Forelimb muscle (tissue), 1 donor: ENCODE measurements at regions not wholly inside any gene's neighbourhood (a gene's known extent, or its start where the extent isn't known, plus 50 kb on each side); places are given as distances from the start of the nearest gene placed in this dataset.

Experiments
- DNase-seq: peaks from one replicate; pipeline ENCODE4 v3.0.0-alpha.2; 2013; ENCODE audit warnings: low read depth

DNA sequence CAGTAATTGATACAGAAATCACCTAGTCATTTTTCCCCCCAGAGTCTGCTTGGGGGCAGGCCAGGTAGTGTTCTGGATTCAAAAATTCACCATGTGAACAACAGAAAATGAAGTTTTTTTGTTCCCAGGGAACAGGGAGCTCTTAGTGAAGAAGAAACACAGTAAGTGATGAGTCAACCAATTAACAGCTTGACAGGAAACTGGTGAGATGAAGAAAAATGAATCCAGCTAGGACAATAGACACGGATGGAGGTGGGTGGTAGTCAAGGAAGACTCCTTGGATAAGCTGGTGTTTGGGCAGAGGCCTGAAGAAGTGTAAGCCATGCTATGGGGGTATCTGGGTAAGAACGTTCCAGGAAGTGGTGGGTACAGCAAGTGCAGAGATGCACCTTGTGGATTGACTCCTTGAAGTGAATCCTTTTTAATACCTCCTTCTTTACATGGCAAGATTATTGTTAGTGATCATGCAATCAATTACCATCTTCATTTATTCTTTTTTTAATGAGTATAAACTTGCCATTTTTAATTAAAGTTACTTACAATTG, 339.9 kb upstream of the RGMA start:
- no peak for DNase-seq

DNA sequence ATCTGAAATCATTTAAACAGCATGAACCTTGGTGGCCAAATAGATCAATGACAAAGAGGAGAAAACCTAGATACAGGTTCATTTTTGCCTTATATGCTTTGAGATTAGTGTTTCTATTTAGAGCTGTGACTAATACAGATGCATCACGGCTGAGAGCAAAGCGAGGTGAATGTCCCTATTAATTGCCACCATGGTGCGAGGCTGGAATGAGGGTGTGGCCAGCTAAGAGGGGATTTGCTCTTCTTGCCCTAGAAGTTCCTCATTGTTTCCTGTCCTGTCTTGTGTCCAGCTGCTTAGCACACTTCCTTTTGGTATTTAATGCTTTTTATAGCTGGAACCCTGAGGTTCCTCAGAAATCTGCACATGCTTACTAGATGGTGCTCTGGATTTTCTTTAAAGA, 339.1 kb upstream of the RGMA start:
- no peak for DNase-seq

DNA sequence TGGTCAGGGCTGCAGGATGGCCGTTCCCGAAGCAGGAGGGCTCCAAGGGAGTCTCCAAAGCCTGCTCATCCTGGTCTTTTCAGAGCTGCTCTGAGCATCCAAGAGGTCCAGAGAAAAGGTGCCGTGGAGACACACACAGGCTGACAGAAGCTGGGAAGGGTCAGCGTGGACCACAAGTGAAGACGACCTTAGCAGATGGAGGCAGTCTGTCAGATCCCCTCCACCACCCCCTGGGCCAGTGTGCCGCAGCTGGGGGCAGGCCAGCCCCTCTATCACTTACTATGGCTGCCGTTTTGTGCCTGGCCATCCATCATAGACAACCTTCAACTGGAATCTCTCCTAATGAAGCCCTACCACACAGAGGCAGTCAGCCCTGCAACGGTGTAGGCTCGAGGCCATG, 335.1 kb upstream of the RGMA start:
- DNase-seq: no peak

DNA sequence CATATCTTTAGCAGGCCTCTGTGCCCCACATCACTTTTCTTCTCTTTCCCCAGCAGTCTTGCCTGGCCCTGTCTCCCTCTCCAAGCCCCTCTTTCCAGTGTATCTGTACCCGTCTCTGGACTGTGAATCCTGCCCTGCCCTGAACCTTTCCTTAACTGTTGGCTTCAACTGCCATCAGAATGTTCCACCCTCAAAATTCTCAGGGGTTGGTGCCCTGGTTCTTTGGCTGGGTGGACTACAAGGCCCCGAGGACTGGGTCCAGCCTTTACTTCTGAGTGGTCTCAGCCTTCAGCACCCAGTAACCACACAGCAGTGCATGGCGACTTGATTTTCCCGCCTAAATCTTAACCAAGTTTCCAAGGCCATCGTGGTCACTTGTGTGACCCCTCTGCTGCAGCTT, 333.5 kb upstream of the RGMA start:
- no peak for DNase-seq

DNA sequence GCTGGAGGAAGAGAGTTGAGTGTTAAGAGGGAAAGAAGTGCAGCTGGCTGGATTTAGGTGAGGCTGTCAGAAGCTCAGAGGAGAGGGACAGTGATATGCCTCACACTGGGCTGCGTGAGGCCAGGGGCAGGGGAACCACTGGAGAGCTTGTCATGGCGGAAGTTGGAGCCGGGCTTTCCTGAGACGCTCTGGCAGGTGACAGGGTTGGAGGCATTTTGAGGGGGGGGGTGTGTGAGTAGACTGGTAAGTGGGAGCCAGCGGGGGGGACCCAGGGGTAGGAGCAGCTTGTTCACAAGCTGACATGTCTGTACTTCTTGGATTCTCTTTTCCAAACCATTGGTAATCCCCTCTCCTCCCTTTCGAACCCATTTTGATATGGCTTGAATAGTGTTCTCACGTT, 331.5 kb upstream of the RGMA start:
- DNase-seq: no peak

DNA sequence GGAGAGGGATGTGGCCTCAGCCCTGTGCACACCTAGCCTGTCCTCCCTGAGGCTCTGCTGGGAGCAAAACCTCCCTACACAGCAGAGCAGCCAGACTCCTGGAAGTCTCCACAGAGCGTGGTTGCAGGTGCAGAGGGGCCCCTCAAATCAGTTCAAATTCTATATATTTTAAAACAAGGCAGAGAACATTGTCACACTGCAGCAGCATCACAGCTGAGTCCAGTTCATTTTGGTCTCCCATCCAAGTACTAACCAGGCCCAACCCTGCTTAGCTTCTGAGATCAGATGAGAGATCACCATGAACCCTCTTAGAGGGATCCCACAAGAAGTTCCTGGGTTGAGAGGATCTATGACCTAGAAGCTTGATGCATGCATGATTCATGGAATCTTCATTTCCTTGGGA, 331.0 kb upstream of the RGMA start:
- DNase-seq: no peak

DNA sequence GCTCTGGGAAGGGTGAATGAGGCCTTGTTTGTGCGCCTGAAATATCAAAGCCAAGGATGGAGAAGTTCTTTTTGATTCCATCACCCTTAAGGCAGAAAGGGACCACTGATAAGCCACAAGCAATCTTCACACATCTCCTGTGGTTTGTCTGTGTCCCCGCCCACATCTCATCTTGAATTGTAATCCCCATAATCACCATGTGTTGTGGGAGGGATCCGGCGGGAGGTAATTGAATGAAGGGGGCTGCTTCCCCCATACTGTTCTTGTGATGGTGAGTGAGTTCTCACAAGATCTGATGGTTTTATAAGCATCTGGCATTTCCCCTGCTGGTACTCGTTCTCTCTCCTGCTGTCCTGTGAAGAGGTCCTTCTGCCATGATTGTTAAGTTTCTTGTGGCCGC, 329.6 kb upstream of the RGMA start:
- DNase-seq: no peak

DNA sequence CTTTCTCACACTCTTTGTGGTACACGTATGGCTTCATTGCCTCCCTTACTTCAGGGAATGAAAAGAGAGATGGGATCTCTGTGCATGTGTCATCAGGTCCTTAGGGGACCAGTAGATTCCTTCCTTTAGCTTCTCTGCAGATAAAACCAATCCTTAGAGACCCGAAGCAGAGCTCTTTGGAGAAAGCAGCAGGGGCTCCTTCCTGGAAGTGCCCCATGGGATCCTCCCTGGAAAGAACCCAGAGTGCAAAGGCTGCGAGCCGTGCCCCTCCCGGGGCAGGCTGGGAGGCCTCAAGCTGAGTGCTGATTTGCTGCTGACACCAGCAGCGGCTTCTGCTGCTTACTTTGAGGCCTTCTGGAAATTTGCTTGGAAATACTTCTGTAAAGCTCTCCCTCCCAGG, 328.6 kb upstream of the RGMA start:
- no peak for DNase-seq

DNA sequence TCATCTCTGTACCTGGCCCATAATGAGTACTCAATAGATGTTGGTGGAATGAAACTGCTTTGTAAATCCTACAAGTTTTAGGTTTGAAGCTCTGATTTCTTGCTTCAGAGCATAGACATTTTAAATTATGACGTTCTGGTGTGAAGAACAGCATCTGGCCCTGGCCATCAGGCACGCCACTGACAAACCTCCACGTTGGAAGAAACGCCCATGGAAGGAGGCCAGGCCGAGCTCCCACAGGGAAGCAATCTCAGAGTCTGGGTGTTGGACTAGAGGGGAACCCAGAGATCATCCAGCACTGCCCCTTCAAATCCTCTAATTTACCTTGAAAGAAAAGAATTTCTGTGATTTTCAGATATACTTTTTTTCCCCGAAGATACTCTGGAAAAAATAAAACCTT, 328.1 kb upstream of the RGMA start:
- DNase-seq: no peak

DNA sequence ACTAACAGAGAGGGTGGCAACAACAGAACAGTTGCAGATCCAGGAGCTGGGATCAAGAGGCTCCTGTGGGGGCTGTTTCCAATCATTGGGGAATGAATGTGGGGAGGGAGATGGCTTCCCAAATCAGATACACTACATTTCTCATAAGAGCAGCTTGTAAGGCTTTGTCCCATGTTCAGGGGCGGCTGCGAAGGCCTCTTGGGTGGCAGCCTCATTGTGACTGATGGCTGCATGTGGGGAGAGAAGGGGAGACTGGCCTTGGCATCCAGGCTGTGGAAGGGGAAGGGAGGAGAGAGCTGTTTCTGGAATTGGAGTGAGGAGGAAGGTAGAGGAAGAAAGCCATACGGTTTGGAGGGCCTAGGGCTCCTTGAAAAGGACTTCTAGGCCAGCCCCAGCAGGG, 326.6 kb upstream of the RGMA start:
- no peak for DNase-seq

DNA sequence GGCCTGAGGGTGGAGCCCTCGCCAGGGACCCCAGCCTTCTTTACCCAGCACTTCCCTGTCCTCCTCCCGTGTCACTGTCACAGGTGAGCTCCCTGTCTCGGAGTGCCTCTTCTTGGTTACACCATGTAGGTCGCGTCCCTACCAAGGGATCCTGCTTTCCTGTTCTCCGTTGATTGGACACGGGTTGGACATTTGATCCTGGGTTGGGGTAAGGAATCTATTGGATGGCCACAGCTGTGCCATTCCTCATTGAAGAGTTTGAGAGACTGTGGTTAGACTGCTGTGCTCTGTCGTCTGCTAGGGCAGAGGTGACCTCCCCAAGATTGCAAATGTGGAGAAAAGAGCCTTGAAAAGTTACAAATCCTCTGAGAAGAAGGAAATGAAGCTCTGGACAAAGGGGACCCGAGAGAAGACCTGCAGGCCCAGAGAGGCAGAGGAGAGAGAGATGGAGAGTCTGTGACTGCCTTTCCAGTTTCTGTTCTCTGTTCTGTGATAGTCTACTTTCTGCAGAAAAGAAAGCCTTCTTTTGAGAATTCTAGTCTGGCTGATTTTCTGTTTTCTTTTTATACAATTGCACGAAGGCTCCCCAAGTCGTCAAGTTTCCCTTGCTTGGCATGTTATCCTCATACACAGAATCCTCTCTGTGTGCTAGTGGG, 325.7 kb upstream of the RGMA start:
- DNase-seq: no peak

DNA sequence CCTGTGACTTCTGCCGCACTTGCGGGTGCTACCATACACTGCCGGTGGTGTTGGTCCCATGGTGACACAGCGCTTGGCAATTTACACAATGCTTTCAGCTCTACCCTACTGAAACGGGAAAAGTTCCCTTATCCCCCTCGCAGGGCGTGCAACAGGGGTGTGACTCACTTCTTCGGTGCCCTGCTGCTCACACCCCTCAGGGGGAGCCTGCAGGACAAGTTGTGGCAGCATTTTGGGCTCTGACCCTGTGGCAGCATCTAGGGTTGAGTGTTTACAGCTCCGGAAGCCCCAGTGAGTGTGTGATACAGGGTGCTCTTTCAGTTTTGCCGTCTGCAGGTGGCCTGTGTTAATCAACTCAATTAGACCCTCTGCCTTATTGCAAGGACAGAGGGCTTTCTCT, 324.7 kb upstream of the RGMA start:
- no peak for DNase-seq

DNA sequence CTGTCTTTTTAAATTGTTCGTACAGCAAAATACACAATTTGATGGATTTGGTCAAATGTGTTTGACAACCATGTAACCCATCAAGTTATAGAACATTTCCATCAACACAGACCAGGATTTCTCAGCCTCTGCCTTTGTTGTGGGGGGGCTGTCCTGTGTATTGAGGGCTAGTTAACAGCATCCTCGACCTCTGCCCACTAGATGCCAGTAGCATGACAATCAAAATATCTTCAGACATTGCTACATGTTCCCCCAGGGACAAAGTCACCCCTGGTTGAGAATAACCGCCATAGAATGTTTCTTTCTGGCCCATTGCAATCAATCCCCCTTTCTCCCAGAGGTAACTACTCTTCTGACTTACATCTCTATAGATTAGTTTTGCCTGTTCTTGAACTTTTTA, 310.1 kb upstream of the RGMA start:
- no peak for DNase-seq

DNA sequence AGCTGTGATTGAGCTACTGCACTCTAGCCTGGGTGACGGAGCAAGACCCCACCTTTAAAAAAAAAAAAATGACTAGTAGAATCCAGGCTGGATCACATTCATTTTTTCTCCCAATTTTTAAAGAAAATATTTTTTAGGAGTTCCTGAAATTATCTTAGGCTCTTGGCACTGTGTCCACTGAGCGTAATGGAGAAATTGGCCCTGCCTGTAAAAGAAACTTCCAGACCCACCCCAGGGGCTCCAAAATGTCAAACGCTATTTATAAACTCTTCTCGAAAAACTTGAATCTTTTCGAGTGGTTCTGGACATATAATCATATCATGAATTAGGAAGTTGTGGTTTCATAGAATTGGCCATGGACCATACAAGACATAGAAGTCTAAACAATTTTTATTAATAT, 300.2 kb upstream of the RGMA start:
- DNase-seq: no peak

DNA sequence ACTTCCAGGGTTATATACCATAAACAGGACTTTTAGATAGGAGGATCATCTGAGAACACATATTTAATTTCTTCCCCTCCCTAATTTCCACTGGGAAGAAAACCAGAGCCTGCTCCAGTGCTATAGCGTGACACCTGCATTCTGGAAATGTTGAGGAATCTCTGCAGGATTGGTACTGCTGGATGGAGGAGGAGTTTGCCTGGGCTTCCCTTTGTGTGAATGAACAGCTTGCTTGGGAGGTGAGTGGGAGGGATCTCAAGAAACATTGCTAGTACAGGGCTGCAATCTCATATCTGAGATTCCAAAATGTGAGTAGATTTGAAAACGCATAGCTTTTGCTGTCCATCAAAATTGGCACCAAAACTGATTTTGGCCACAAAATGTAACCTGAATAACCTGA, 295.9 kb upstream of the RGMA start:
- DNase-seq: no peak

DNA sequence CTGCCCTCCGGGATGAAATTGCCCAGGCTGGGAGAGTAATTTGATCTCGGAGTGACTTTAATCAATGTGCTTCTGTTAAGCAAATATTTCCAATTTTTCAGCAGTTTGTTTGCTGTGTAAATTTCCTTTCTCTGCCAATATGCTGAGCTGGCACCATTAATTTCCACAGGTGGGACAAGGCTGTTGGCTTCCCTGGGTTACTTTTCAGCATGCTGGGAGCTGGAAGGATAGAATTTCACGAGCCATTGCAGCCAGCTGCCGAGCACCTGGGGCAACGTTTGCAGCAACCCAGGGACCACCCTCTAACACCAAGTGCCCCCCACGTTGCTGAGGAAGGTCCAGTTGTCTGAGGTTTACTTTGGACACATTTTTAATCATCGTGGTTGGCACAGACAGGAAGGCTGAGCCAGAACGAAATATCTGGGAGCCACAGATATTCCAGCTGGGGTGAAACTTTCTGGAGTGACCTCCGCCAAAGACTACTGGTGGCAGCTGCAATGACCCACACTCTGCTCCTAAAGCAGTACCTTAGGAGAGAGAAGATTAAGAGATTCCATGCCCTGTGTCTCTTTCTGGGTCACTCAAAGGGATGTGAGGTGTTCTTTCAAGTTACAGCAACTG, 293.3 kb upstream of the RGMA start:
- DNase-seq: no peak

DNA sequence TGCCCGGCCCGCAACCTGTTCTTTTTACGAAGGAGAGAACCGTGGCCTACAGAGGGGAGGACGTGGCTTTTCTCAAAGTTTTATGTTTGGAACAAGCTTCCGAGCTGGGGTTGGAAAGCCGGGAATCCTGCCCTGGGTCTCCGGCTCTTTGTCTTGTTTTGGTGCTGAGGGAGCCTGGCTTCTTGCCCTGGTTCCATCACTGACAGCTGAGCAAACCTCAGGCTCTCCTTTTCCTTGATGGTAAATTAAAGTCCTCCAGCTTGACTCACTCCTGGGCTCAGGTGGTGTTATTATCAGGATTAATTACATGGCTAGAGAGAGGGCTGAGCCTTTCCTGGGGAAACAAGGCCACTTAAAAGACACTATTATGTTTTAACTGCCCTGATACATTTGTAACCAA, 289.5 kb upstream of the RGMA start:
- peak; percentile 34 for DNase-seq

DNA sequence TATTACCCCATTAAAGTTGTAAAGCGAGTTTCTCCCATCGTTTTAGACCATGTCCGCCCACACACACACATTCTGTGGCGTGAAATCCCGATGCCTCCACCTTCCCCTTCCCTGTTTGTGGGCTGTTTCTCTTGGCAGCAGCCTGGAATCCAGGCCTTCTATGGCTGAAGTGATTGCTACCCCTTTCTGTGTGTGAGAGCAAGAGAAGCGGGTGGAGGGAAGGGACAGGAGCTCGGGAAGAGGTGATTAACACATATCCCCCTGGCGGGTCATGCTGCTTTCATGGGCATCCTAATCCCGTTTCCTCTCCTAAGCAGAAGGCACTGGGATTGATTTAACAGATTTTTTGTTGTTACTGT, 283.8 kb upstream of the RGMA start:
- no peak for DNase-seq

DNA sequence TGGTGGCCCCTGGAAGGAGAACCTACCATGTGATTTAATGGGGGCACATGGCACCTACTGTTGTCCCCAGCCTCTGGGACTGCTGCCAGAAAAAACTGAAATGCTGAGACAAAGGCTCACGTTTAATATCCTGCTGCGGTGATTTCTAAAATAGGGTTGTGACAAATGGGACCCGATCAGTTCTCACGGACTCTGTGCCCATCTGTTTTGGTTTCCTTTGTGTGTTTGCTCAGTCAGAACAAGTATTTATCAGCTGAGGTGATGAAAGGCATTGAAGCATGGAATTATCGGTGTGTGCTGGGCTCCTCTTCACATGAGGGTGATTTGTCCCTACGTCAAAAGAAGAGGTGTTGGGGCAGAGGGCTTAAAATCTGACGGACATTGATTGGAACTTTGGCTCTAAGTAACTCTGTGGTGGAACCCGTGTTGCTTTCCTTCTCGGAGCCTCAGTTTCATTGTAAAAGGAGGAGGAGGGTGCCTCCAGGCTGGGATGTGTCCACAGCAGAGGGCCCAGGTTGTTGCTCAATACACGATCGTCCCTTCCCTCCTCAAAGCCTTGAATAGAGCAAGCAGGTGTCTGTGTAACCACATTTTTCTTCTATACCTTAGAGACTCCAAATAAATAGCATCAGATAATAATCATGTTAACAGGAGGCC, 283.3 kb upstream of the RGMA start:
- DNase-seq: no peak

DNA sequence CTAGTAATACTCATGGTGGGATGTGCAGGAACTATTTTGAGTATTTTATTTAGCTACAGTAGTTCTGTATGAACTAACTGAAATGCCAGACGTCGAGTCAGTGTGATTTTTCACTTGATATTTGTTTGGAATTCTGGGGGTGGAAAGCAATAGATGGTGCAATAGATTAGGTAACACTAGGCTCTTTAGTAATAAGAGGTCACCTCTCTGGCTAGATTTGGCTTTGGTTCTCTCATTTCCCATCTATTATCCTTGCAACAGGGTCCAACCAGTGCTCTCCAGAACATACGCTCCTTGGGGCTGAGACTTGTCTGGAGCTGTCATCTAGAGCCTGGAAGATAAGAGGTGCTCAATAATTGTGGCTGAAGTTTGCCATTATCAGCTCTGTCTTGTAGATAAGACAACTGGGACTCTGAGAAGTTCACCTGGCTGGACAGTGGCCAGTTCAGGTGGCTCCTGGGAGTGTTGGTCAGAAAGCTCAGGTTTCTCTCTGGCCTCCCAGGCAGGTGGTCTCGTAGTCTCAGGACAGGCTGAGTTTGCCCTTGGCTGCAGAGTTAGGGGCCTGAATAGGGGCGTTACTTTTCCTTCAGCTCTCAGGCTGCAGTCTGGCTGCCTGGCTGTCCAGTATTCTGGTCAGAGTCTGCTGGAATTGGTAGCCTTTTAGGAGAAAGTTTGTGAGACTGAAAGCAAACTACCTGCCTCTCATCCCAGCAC, 277.5 kb upstream of the RGMA start:
- DNase-seq: no peak

DNA sequence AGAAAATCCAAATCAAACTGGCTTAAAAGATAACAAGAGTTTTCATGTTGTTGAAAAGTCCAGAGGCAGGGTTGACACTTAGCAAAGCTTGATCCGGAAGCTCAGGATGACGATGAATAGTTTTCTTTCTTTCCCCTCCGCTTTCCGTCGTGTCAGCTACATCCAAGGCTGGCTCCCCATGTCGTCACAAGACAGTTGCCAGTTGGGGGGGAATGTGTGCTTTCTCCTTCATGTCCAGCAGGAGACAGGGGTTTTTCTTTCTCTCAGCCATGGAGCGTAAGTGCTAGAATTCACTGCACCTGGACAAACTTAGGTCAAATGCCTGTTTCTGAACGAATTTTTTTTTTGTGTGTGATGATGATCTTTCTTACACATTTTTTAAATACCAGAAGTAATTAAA, 273.8 kb upstream of the RGMA start:
- DNase-seq: no peak

DNA sequence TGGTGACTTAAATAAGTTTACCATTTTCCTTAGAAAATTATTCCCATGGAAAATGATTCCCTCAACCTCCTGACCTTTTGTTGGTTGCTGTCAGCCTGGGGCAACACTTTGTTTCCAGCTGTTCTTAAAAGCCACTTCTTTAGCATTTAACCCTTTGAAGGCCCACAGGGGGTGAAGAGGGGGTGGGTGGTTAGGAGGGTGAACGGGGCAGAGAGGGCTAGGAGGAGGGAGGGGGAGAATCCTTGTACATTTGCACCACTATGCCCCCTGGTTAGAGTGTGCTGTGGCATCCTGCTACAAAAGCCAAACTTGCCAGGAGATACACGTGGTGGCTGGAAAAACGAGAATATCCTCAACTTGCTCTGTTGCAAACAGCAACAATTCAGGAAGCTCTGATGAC, 273.2 kb upstream of the RGMA start:
- DNase-seq: no peak

DNA sequence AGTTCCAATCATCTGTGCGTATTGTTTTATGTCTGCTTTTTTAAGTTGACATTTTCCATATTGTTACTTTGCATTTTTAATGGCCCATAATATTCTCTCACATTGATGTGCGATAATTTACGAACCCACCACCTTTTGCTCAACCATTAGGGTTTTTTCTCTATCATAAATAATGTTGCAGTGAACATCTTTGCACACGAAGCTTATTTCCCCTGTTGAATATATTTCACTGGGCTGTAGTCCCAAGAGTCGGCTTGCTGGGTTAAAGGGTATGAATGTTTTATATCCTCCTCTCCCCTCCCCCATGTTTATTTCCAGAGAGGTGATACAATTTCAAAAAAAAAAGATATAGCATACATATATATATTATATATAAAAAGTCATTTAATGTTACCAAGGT, 272.7 kb upstream of the RGMA start:
- DNase-seq: no peak
